K562 (cell line): ENCODE measurements at regions not wholly inside any gene's neighbourhood (a gene's known extent, or its start where the extent isn't known, plus 50 kb on each side); places are given as distances from the start of the nearest gene placed in this dataset.

Source experiments
- ATAC-seq: fragments of 200-7000 bp; cut with Tn5 transposase; 3 replicates; pipeline ENCODE4 v1.9.1; 2020; ENCODE audit warnings: moderate library complexity
- BruUV-seq: library from RNA; stranded (reverse); fragments of 400-500 nt; replicated peaks from 2 replicates; lab custom pipeline; 2021; lab: Mats Ljungman, UMichigan
- CTCF ChIA-PET: fragments of 300-600 bp; formaldehyde crosslinking; extraction: SDS; loops from one replicate; lab custom pipeline; 2021; ENCODE audit warnings: low intra/inter-chr PET ratio; lab: Yijun Ruan, JAX
- POLR2A ChIA-PET: fragments of 300-600, 350-650 bp; sonication (Branson Sonifier 250); formaldehyde crosslinking; extraction: SDS; loops from one replicate; lab custom pipeline; 2021; ENCODE audit warnings: antibody characterized with exemption, inconsistent platforms; lab: Yijun Ruan, JAX
- DNase-seq, 4 experiments: peaks; one replicate each; pipeline versions ENCODE4 v3.0.0 to v3.0.0-alpha.2; 2011 to 2018; ENCODE audit warnings: low spot score in 3 of 4, mixed read lengths in 3 of 4; ENCODE audit errors: extremely low read depth in 1 of 4
- FAIRE-seq: peaks from 2 replicates; lab custom pipeline; 2011; peaks lifted over from hg19 to GRCh38; lab: Jason Lieb, UNC
- H2AFZ ChIP-seq: 2 replicates; pipeline ENCODE4 v1.6.0; 2011; ENCODE audit warnings: low read depth, low read length, control low read depth, inconsistent platforms
- H3K27ac ChIP-seq: fragments of 200-600 bp; 3 replicates; pipeline ENCODE4 v1.8.0; 2011; ENCODE audit warnings: low read depth, mild to moderate bottlenecking, control low read depth, inconsistent platforms, low read length, moderate library complexity, mixed read lengths; ENCODE audit errors: extremely low read depth
- H3K27me3 ChIP-seq, 2 experiments: fragments of 300-600 bp in 1 of 2; 2 replicates in 1 of 2; 3 replicates in 1 of 2; pipeline versions ENCODE4 v1.6.0 to v1.8.0; 2011; ENCODE audit warnings: inconsistent platforms in 2 of 2, low read length in 2 of 2, mild to moderate bottlenecking in 1 of 2, mixed read lengths in 1 of 2, moderate library complexity in 1 of 2; ENCODE audit not compliant: control insufficient read depth in 2 of 2, insufficient read depth in 2 of 2
- H3K36me3 ChIP-seq: fragments of 300-600 bp; 3 replicates; pipeline ENCODE4 v1.8.0; 2011; ENCODE audit warnings: mild to moderate bottlenecking, low read length, inconsistent platforms; ENCODE audit not compliant: control insufficient read depth, insufficient read depth
- H3K4me1 ChIP-seq, 2 experiments: fragments of 200-600 bp in 1 of 2; replicated peaks in 1 of 2; 2 replicates in 1 of 2; 3 replicates in 1 of 2; pipeline versions ENCODE4 v1.5.1 to v1.8.0; 2011; ENCODE audit warnings: inconsistent platforms in 2 of 2, low read length in 2 of 2, mild to moderate bottlenecking in 1 of 2, mixed read lengths in 1 of 2, moderate library complexity in 1 of 2; ENCODE audit not compliant: control insufficient read depth in 2 of 2, insufficient read depth in 2 of 2
- H3K4me2 ChIP-seq: 2 replicates; pipeline ENCODE4 v1.6.1; 2011; ENCODE audit warnings: low read length, control low read depth, inconsistent platforms, mixed read lengths; ENCODE audit not compliant: insufficient read depth
- H3K4me3 ChIP-seq: fragments of 200-600 bp; sonication (generic), shearing (Covaris generic); 2 replicates; pipeline ENCODE4 v1.5.1; 2016; ENCODE audit warnings: control low read depth, inconsistent platforms
- H3K79me2 ChIP-seq: fragments of 200-600 bp; 3 replicates; pipeline ENCODE4 v1.8.0; 2011; ENCODE audit warnings: low read length, inconsistent platforms; ENCODE audit not compliant: control insufficient read depth, insufficient read depth
- H3K9ac ChIP-seq, 2 experiments: 2 replicates each; pipeline versions ENCODE4 v1.6.0 to v1.6.1; 2011; ENCODE audit warnings: low read depth in 2 of 2, low read length in 2 of 2, control low read depth in 1 of 2, inconsistent platforms in 1 of 2, mild to moderate bottlenecking in 1 of 2, mixed read lengths in 1 of 2; ENCODE audit not compliant: insufficient read depth in 1 of 2
- H3K9me1 ChIP-seq: one replicate; pipeline ENCODE4 v1.6.0; 2011; ENCODE audit warnings: inconsistent platforms, mild to moderate bottlenecking, low read length, moderate library complexity; ENCODE audit not compliant: control insufficient read depth, insufficient read depth
- H3K9me3 ChIP-seq: replicated peaks from 2 replicates; pipeline ENCODE4 v1.5.1; 2011; ENCODE audit warnings: low read depth, low read length, inconsistent platforms; ENCODE audit not compliant: control insufficient read depth, insufficient read depth
- H4K20me1 ChIP-seq: replicated peaks from 2 replicates; pipeline ENCODE4 v1.6.1; 2011; ENCODE audit warnings: low read length, inconsistent platforms, mixed read lengths; ENCODE audit not compliant: control insufficient read depth, insufficient read depth
- EP400 ChIP-seq: fragments of 450-650 bp; IDR thresholded peaks from 2 replicates; pipeline ENCODE4 v1.6.1; 2017; ENCODE audit warnings: antibody characterized with exemption, mild to moderate bottlenecking, moderate library complexity
- GATAD2B ChIP-seq: fragments of 450-650 bp; IDR thresholded peaks from 2 replicates; pipeline ENCODE4 v1.6.1; 2017; ENCODE audit warnings: mild to moderate bottlenecking, borderline replicate concordance
- HDAC3 ChIP-seq: fragments of 450-650 bp; IDR thresholded peaks from 2 replicates; pipeline ENCODE4 v1.6.1; 2018; ENCODE audit warnings: borderline replicate concordance, mild to moderate bottlenecking, moderate library complexity; ENCODE audit not compliant: partially characterized antibody
- NELFE ChIP-seq: IDR thresholded peaks from 2 replicates; pipeline ENCODE4 v1.6.1; 2011; ENCODE audit warnings: mild to moderate bottlenecking; ENCODE audit not compliant: insufficient read depth, insufficient read length
- NR4A1 ChIP-seq, 2 experiments: fragments of 250-450 bp in 1 of 2; fragments of 450-650 bp in 1 of 2; sonication (Bioruptor Pico) in 1 of 2; IDR thresholded peaks; 2 replicates each; pipeline versions ENCODE4 v1.4.0 to v1.6.1; 2016 to 2020; ENCODE audit warnings: mild to moderate bottlenecking in 2 of 2, missing compliant biosample characterization in 1 of 2, missing genetic modification characterization in 1 of 2, moderate library complexity in 1 of 2
- PML ChIP-seq: IDR thresholded peaks from 2 replicates; pipeline ENCODE4 v1.6.1; 2012; ENCODE audit warnings: low read length, inconsistent platforms
- SMAD4 ChIP-seq: fragments of 250-450 bp; sonication (Bioruptor Pico); conservative IDR thresholded peaks from 2 replicates; pipeline ENCODE4 v1.8.0; 2021; ENCODE audit warnings: inconsistent platforms, mild to moderate bottlenecking, moderate library complexity
- STAT5B ChIP-seq: fragments of 250-450 bp; sonication (Bioruptor Pico); IDR thresholded peaks from 2 replicates; pipeline ENCODE4 v1.8.0; 2021; ENCODE audit warnings: mild to moderate bottlenecking, inconsistent platforms
- TARDBP ChIP-seq: fragments of 450-650 bp; IDR thresholded peaks from 2 replicates; pipeline ENCODE4 v1.6.1; 2016
- ZNF253 ChIP-seq: fragments of 250-450 bp; sonication (Bioruptor Pico); conservative IDR thresholded peaks from 2 replicates; pipeline ENCODE4 v1.6.1; 2021; ENCODE audit warnings: mild to moderate bottlenecking
- ZNF41 ChIP-seq: fragments of 250-450 bp; sonication (Bioruptor Pico); conservative IDR thresholded peaks from 2 replicates; pipeline ENCODE4 v1.4.0; 2020; ENCODE audit warnings: mild to moderate bottlenecking
- WGBS: fragments of 100-300 bp; shearing (Covaris generic); methylation state at CpG from one replicate; pipeline ENCODE4 v1.1.6; 2016; ENCODE audit warnings: low coverage, mixed read lengths; ENCODE audit not compliant: insufficient coverage; ENCODE audit errors: missing lambda C conversion rate; 5-methylcytosine and 5-hydroxymethylcytosine counted together
- in situ Hi-C: fragments of 300-500 bp; cut with MboI; formaldehyde crosslinking; loops from 4 replicates; pipeline ENCODE4 v1.15.0; 2018; ENCODE audit warnings: inconsistent platforms, mixed read lengths
- intact Hi-C: fragments of 100-400 bp; cut with micrococcal nuclease; formaldehyde crosslinking; loops from 2 replicates; pipeline ENCODE4 v1.14.2; 2022
- TF ChIP-seq, protein P1 (sequence below), 3 experiments: IDR thresholded peaks in 2 of 3; conservative IDR thresholded peaks in 1 of 3; 2 replicates each; pipeline ENCODE4 v1.5.1; 2011 to 2012; ENCODE audit warnings: low read length in 3 of 3, mild to moderate bottlenecking in 3 of 3, control low read depth in 2 of 3, improper control_type of control experiment in 1 of 3, inconsistent platforms in 1 of 3, low read depth in 1 of 3, mixed read lengths in 1 of 3, moderate library complexity in 1 of 3; ENCODE audit not compliant: insufficient read depth in 2 of 3
- TF ChIP-seq, protein P2 (sequence below): sonication (generic); formaldehyde crosslinking; IDR thresholded peaks from 2 replicates; pipeline ENCODE4 v1.8.0; 2023; ENCODE audit warnings: mild to moderate bottlenecking, missing genetic modification reagents

DNA sequence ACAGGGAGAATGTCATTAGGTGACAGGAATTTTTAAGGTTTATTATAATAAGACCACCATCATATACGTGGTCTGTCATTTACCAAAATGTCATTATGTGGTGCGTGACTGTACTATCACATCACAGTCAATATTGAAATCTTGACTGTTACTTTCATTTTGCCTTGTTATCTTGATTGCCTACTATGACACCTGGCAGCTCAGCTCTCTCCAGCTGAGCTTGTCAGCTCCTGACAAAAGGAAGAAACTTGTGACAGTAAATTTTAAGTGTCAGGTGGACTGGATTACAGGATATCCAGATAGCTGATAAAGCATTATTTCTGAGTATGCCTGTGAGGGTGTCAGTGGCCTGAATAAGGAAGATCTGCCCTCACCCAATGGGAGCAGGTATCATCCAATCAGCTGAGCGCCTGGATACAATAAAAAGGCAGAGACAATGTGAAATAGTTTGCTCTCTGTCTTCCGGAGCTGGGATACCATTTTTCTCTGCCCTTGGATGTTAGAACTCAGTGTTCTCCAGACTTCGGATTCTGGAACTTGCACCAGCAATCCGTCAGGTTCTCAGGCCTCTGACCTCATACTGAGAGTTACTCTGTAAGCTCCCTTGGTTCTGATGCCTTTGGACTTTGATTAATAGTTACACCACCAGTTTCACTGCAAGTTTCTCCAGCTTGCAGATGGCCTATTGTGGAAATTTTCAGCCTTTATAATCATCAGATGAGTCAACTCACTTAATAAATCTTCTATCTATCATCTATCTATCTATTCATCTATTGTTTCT is 1454.7 kb upstream of the IGFBP7 start:
- TF ChIP-seq, protein P1, sequence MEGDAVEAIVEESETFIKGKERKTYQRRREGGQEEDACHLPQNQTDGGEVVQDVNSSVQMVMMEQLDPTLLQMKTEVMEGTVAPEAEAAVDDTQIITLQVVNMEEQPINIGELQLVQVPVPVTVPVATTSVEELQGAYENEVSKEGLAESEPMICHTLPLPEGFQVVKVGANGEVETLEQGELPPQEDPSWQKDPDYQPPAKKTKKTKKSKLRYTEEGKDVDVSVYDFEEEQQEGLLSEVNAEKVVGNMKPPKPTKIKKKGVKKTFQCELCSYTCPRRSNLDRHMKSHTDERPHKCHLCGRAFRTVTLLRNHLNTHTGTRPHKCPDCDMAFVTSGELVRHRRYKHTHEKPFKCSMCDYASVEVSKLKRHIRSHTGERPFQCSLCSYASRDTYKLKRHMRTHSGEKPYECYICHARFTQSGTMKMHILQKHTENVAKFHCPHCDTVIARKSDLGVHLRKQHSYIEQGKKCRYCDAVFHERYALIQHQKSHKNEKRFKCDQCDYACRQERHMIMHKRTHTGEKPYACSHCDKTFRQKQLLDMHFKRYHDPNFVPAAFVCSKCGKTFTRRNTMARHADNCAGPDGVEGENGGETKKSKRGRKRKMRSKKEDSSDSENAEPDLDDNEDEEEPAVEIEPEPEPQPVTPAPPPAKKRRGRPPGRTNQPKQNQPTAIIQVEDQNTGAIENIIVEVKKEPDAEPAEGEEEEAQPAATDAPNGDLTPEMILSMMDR (IDR thresholded peaks at IDR 0.05 in 2 of 3, conservative IDR thresholded peaks at IDR 0.05 in 1 of 3; ENCODE audit: insufficient read depth in 2 of 3, low read depth in 1 of 3, low read length in 3 of 3) = no peak
- no peak for TF ChIP-seq TARDBP
- TF ChIP-seq ZNF253 (CRISPR knock-in tag) = no peak
- no peak for TF ChIP-seq HDAC3
- TF ChIP-seq EP400 = no peak
- TF ChIP-seq NELFE = no peak
- TF ChIP-seq ZNF41 (CRISPR knock-in tag) = no peak
- TF ChIP-seq, protein P2, sequence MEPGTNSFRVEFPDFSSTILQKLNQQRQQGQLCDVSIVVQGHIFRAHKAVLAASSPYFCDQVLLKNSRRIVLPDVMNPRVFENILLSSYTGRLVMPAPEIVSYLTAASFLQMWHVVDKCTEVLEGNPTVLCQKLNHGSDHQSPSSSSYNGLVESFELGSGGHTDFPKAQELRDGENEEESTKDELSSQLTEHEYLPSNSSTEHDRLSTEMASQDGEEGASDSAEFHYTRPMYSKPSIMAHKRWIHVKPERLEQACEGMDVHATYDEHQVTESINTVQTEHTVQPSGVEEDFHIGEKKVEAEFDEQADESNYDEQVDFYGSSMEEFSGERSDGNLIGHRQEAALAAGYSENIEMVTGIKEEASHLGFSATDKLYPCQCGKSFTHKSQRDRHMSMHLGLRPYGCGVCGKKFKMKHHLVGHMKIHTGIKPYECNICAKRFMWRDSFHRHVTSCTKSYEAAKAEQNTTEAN = no peak
- TF ChIP-seq SMAD4 (CRISPR knock-in tag) = no peak
- no peak for TF ChIP-seq NR4A1 (CRISPR knock-in tag; IDR thresholded peaks at IDR 0.05)
- no peak for TF ChIP-seq NR4A1 (tag; IDR thresholded peaks at IDR 0.05)
- no peak for TF ChIP-seq PML
- TF ChIP-seq STAT5B (CRISPR knock-in tag) = no peak
- no peak for TF ChIP-seq GATAD2B
- Histone ChIP-seq H3K4me2 (no peak overlapping the region), H3K9me3 (no peaks in the 10 kb centered on the region), H3K27ac (no peak overlapping the region), H3K27me3 (no peaks in the 10 kb centered on the region), H3K4me1 (no peaks in the 10 kb centered on the region), H3K9ac (no peak overlapping the region), H4K20me1 (no peaks in the 10 kb centered on the region; the same call in 1 of the 2 replicates), H3K9me1 (no peaks in the 10 kb centered on the region), H3K79me2 (no peaks in the 10 kb centered on the region), H3K4me3 (no peak overlapping the region), H2AFZ (no peak overlapping the region), H3K36me3 (no peaks in the 10 kb centered on the region)
- DNase-seq (no peak), FAIRE-seq (no peak), ATAC-seq (no peak)
- BruUV-seq = no TSS peak
- 2% methylated on average over 6 of the region's 6 CpGs for WGBS
- in situ Hi-C loops = no loop called here
- intact Hi-C loops = no loop called here
- ChIA-PET CTCF (no interaction called here), POLR2A (no interaction called here)
